ENCODE measurements at regions not wholly inside any gene's neighbourhood (a gene's known extent, or its start where the extent isn't known, plus 50 kb on each side); places are given as distances from the start of the nearest gene placed in this dataset.

GRCh38 chr20:52422574-52423336, 231.2 kb upstream of the ZFP64 start:
- no peak overlapping the region for H3K4me3 ChIP-seq (ENCODE audit: low read depth, low read length)
- no peaks in the 10 kb centered on the region for H3K27me3 ChIP-seq (ENCODE audit: control insufficient read depth, insufficient read depth, low read length)
- TF ChIP-seq CTCF (IDR thresholded peaks at IDR 0.05; ENCODE audit: insufficient read depth, low read length, poor library complexity, severe bottlenecking): no peak
- DNase-seq (ENCODE audit: low read depth): no peak
- no peaks in the 10 kb centered on the region for H3K36me3 ChIP-seq (ENCODE audit: control insufficient read depth, insufficient read depth, low read length)

GRCh38 chr20:52420805-52421204, 229.2 kb upstream of the ZFP64 start:
- Histone ChIP-seq H3K36me3 (ENCODE audit: control insufficient read depth, insufficient read depth, low read length) (no peaks in the 10 kb centered on the region), H3K27me3 (ENCODE audit: control insufficient read depth, insufficient read depth, low read length) (no peaks in the 10 kb centered on the region), H3K4me3 (ENCODE audit: low read depth, low read length) (no peak overlapping the region)
- no peak for TF ChIP-seq CTCF (IDR thresholded peaks at IDR 0.05; ENCODE audit: insufficient read depth, low read length, poor library complexity, severe bottlenecking)
- DNase-seq (ENCODE audit: low read depth): no peak

GRCh38 chr20:52419205-52419604, 227.6 kb upstream of the ZFP64 start:
- TF ChIP-seq CTCF (IDR thresholded peaks at IDR 0.05; ENCODE audit: insufficient read depth, low read length, poor library complexity, severe bottlenecking): no peak
- Histone ChIP-seq H3K36me3 (ENCODE audit: control insufficient read depth, insufficient read depth, low read length) (no peaks in the 10 kb centered on the region), H3K27me3 (ENCODE audit: control insufficient read depth, insufficient read depth, low read length) (no peaks in the 10 kb centered on the region), H3K4me3 (ENCODE audit: low read depth, low read length) (no peak overlapping the region)
- no peak for DNase-seq (ENCODE audit: low read depth)

- H3K36me3 ChIP-seq (ENCODE audit: control insufficient read depth, insufficient read depth, low read length): no peaks in the 10 kb centered on the region
- no peak for DNase-seq (ENCODE audit: low read depth)
- H3K4me3 ChIP-seq (ENCODE audit: low read depth, low read length): no peak overlapping the region
- H3K27me3 ChIP-seq (ENCODE audit: control insufficient read depth, insufficient read depth, low read length): no peaks in the 10 kb centered on the region
- TF ChIP-seq CTCF (IDR thresholded peaks at IDR 0.05; ENCODE audit: insufficient read depth, low read length, poor library complexity, severe bottlenecking): no peak
Observed at GRCh38 chr20:52416953-52417352, 225.4 kb upstream of the ZFP64 start.

GRCh38 chr20:52411611-52412010, 220.0 kb upstream of the ZFP64 start:
- H3K36me3 ChIP-seq (ENCODE audit: control insufficient read depth, insufficient read depth, low read length): no peaks in the 10 kb centered on the region
- TF ChIP-seq CTCF (IDR thresholded peaks at IDR 0.05; ENCODE audit: insufficient read depth, low read length, poor library complexity, severe bottlenecking): no peak
- H3K27me3 ChIP-seq (ENCODE audit: control insufficient read depth, insufficient read depth, low read length): no peaks in the 10 kb centered on the region
- no peak for DNase-seq (ENCODE audit: low read depth)
- no peak overlapping the region for H3K4me3 ChIP-seq (ENCODE audit: low read depth, low read length)

GRCh38 chr20:52410731-52411234, 219.2 kb upstream of the ZFP64 start:
- no peak for TF ChIP-seq CTCF (IDR thresholded peaks at IDR 0.05; ENCODE audit: insufficient read depth, low read length, poor library complexity, severe bottlenecking)
- Histone ChIP-seq H3K4me3 (ENCODE audit: low read depth, low read length) (no peak overlapping the region), H3K27me3 (ENCODE audit: control insufficient read depth, insufficient read depth, low read length) (no peaks in the 10 kb centered on the region), H3K36me3 (ENCODE audit: control insufficient read depth, insufficient read depth, low read length) (no peaks in the 10 kb centered on the region)
- DNase-seq (ENCODE audit: low read depth): no peak

All from kidney epithelial cell (primary cell).